SK-N-SH (cell line): ENCODE measurements at regions not wholly inside any gene's neighbourhood (a gene's known extent, or its start where the extent isn't known, plus 50 kb on each side); places are given as distances from the start of the nearest gene placed in this dataset.

Source experiments
- CTCF ChIA-PET: fragments of 300-600, 350-600 bp; formaldehyde crosslinking; extraction: SDS; loops from one replicate; lab custom pipeline; 2021; lab: Yijun Ruan, JAX
- POLR2A ChIA-PET: fragments of 350-600 bp; sonication (Branson Sonifier 250); formaldehyde crosslinking; extraction: SDS; loops from one replicate; lab custom pipeline; 2020; ENCODE audit warnings: antibody characterized with exemption, inconsistent platforms; lab: Yijun Ruan, JAX
- DNase-seq: peaks from one replicate; pipeline ENCODE4 v3.0.0; 2012
- H2AFZ ChIP-seq: fragments of 200-600 bp; sonication (generic); 2 replicates; pipeline ENCODE4 v1.8.1; 2016; ENCODE audit warnings: antibody characterized with exemption, mild to moderate bottlenecking, low read depth
- H3F3A ChIP-seq: fragments of 200-600 bp; sonication (generic); replicated peaks from 2 replicates; pipeline ENCODE3; 2016; ENCODE audit warnings: antibody characterized with exemption, mild to moderate bottlenecking; ENCODE audit not compliant: insufficient read depth
- H3K27ac ChIP-seq, 2 experiments: fragments of 200-500 bp in 1 of 2; fragments of 200-600 bp in 1 of 2; sonication (Bioruptor generic) in 1 of 2; sonication (generic), shearing (Covaris generic) in 1 of 2; 2 replicates each; pipeline versions ENCODE4 v1.5.1 to v1.6.1; 2014 to 2016; ENCODE audit warnings: low read depth in 2 of 2, inconsistent platforms in 1 of 2, low read length in 1 of 2, mild to moderate bottlenecking in 1 of 2, mixed read lengths in 1 of 2
- H3K27me3 ChIP-seq: fragments of 200-600 bp; sonication (generic), shearing (Covaris generic); 2 replicates; pipeline ENCODE4 v1.6.1; 2016; ENCODE audit warnings: mixed run types; ENCODE audit not compliant: insufficient read depth
- H3K36me3 ChIP-seq, 2 experiments: fragments of 200-500 bp in 1 of 2; fragments of 200-600 bp in 1 of 2; sonication (Bioruptor generic) in 1 of 2; sonication (generic) in 1 of 2; replicated peaks in 1 of 2; 2 replicates each; pipeline versions ENCODE3 to v1.5.1; 2014 to 2016; ENCODE audit warnings: low read length in 1 of 2, mild to moderate bottlenecking in 1 of 2; ENCODE audit not compliant: insufficient read depth in 2 of 2, control insufficient read depth in 1 of 2
- H3K4me1 ChIP-seq, 2 experiments: fragments of 200-500 bp in 1 of 2; fragments of 200-600 bp in 1 of 2; sonication (Bioruptor generic) in 1 of 2; sonication (generic), shearing (Covaris generic) in 1 of 2; 2 replicates each; pipeline versions ENCODE4 v1.5.1 to v1.6.1; 2014 to 2016; ENCODE audit warnings: low read depth in 1 of 2, low read length in 1 of 2, mixed run types in 1 of 2; ENCODE audit not compliant: insufficient read depth in 2 of 2, control insufficient read depth in 1 of 2
- H3K4me2 ChIP-seq: fragments of 200-600 bp; sonication (generic), shearing (Covaris generic); 2 replicates; pipeline ENCODE4 v1.6.1; 2017; ENCODE audit warnings: mixed run types
- H3K4me3 ChIP-seq, 2 experiments: fragments of 200-500 bp in 1 of 2; fragments of 200-600 bp in 1 of 2; sonication (Bioruptor generic) in 1 of 2; sonication (generic), shearing (Covaris generic) in 1 of 2; 2 replicates each; pipeline versions ENCODE4 v1.5.1 to v1.8.1; 2014 to 2016; ENCODE audit warnings: low read depth in 2 of 2, inconsistent platforms in 1 of 2, low read length in 1 of 2, mild to moderate bottlenecking in 1 of 2, mixed read lengths in 1 of 2, moderate library complexity in 1 of 2
- H3K79me2 ChIP-seq: fragments of 200-600 bp; sonication (generic); 2 replicates; pipeline ENCODE4 v1.8.1; 2017; ENCODE audit warnings: mild to moderate bottlenecking; ENCODE audit not compliant: insufficient read depth
- H3K9ac ChIP-seq: fragments of 200-600 bp; sonication (generic); 2 replicates; pipeline ENCODE4 v1.6.1; 2017; ENCODE audit warnings: mixed run types
- H3K9me2 ChIP-seq: fragments of 200-600 bp; sonication (generic); 2 replicates; pipeline ENCODE4 v1.6.1; 2017; ENCODE audit warnings: mixed run types
- H3K9me3 ChIP-seq: fragments of 200-600 bp; sonication (generic); 2 replicates; pipeline ENCODE4 v1.6.1; 2017; ENCODE audit warnings: mixed run types, mild to moderate bottlenecking, moderate library complexity
- H4K20me1 ChIP-seq: fragments of 200-600 bp; sonication (generic); 2 replicates; pipeline ENCODE4 v1.6.1; 2017; ENCODE audit warnings: mild to moderate bottlenecking, mixed run types; ENCODE audit not compliant: insufficient read depth
- CHD2 ChIP-seq: fragments of 150-350 bp; IDR thresholded peaks from 2 replicates; pipeline ENCODE4 v1.6.1; 2018; ENCODE audit warnings: low read length; ENCODE audit not compliant: partially characterized antibody
- EP300 ChIP-seq, 2 experiments: IDR thresholded peaks; 2 replicates each; pipeline versions ENCODE4 v1.4.0 to v1.6.1; 2012; ENCODE audit warnings: borderline replicate concordance in 1 of 2, low read depth in 1 of 2, low read length in 1 of 2
- EZH2phosphoT487 ChIP-seq: fragments of 200-600 bp; sonication (generic); IDR thresholded peaks from 2 replicates; pipeline ENCODE4 v1.6.1; 2017; ENCODE audit warnings: low read depth, mixed run types, mild to moderate bottlenecking, antibody characterized with exemption, moderate library complexity, borderline replicate concordance
- GATA2 ChIP-seq: sonication (generic); formaldehyde crosslinking; IDR thresholded peaks from 2 replicates; pipeline ENCODE4 v1.5.0; 2020; ENCODE audit warnings: mild to moderate bottlenecking, missing genetic modification reagents
- MEF2A ChIP-seq: IDR thresholded peaks from 2 replicates; pipeline ENCODE4 v1.4.0; 2012; ENCODE audit warnings: low read depth, borderline replicate concordance
- MXI1 ChIP-seq: IDR thresholded peaks from 2 replicates; pipeline ENCODE4 v1.6.1; 2012; ENCODE audit warnings: mild to moderate bottlenecking, low read depth, low read length, improper control_type of control experiment
- NRF1 ChIP-seq: IDR thresholded peaks from 2 replicates; pipeline ENCODE4 v1.6.1; 2012; ENCODE audit warnings: low read depth, mild to moderate bottlenecking, low read length
- RAD21 ChIP-seq: IDR thresholded peaks from 2 replicates; pipeline ENCODE4 v1.6.1; 2012; ENCODE audit warnings: mild to moderate bottlenecking, low read length
- RCOR1 ChIP-seq: fragments of 150-350 bp; IDR thresholded peaks from 2 replicates; pipeline ENCODE4 v1.6.1; 2017; ENCODE audit warnings: antibody characterized with exemption, low read length
- RXRA ChIP-seq: IDR thresholded peaks from 2 replicates; pipeline ENCODE4 v1.4.0; 2012; ENCODE audit warnings: low read depth, mild to moderate bottlenecking, borderline replicate concordance
- SIN3A ChIP-seq: IDR thresholded peaks from 2 replicates; pipeline ENCODE4 v1.6.1; 2012; ENCODE audit warnings: low read depth, mild to moderate bottlenecking, low read length, moderate library complexity, borderline replicate concordance
- SMC3 ChIP-seq: IDR thresholded peaks from 2 replicates; pipeline ENCODE4 v1.6.1; 2012; ENCODE audit warnings: low read depth, low read length, improper control_type of control experiment
- TEAD4 ChIP-seq: IDR thresholded peaks from 2 replicates; pipeline ENCODE4 v1.4.0; 2012; ENCODE audit warnings: mild to moderate bottlenecking, borderline replicate concordance; ENCODE audit not compliant: insufficient read depth
- USF2 ChIP-seq: fragments of 150-350 bp; IDR thresholded peaks from 2 replicates; pipeline ENCODE4 v1.6.1; 2017; ENCODE audit warnings: antibody characterized with exemption, low read length, low read depth, borderline replicate concordance
- ZBTB33 ChIP-seq: IDR thresholded peaks from 2 replicates; pipeline ENCODE4 v1.4.0; 2012; ENCODE audit warnings: low read depth, borderline replicate concordance
- WGBS: methylation state at CpG from one replicate; pipeline ENCODE4 v1.1.6; 2017; ENCODE audit warnings: low lambda C conversion rate; 5-methylcytosine and 5-hydroxymethylcytosine counted together
- TF ChIP-seq, protein P1 (sequence below): IDR thresholded peaks from 2 replicates; pipeline ENCODE4 v1.4.0; 2012; ENCODE audit warnings: low read depth, borderline replicate concordance
- TF ChIP-seq, protein P2 (sequence below): IDR thresholded peaks from 2 replicates; pipeline ENCODE4 v1.6.1; 2012; ENCODE audit warnings: mild to moderate bottlenecking, low read depth, low read length, moderate library complexity
- TF ChIP-seq, protein P3 (sequence below): fragments of 200-600 bp; sonication (generic); IDR thresholded peaks from 2 replicates; pipeline ENCODE4 v1.6.1; 2017; ENCODE audit warnings: antibody characterized with exemption, mild to moderate bottlenecking, moderate library complexity
- TF ChIP-seq, protein P4 (sequence below): IDR thresholded peaks from 2 replicates; pipeline ENCODE4; 2012
- TF ChIP-seq, protein P5 (sequence below): IDR thresholded peaks from 2 replicates; pipeline ENCODE4 v1.4.0; 2012; ENCODE audit warnings: low read depth

DNA sequence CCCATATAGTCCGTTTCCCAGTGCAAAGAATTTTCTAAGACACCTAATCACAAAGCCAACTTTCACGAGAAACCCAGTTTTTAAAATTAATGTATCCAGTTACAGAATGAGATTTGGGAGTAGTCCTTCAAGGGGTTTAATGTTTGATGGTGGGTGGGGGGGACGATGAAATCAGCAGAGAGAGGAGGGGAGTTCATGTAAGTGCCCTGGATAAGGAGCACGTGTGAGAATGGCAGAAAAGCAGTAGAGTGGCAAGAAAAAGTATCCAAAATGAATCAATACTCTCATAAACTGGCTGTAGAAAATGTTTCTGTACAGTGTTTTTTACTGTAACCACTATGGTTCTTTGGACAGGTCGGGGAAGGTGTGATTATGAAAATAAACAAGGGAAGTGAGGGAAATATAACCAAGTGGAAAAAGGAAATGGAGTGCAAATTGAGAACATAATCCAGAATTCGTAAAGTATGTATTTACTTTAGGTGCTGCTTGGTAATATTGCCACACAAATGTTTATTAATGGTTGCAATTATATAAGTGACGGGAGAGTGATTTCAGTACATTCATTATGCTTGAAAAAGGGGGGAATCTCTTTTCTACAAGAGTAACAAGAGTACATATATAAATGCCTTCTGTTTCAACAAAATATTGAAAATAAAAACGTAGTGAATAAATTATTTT, 118.7 kb upstream of the RRP15 start:
- Histone ChIP-seq H4K20me1 (no peaks in the 10 kb centered on the region), H3K9me3 (no peaks in the 10 kb centered on the region), H3K9me2 (no peaks in the 10 kb centered on the region), H3K9ac (no peak overlapping the region), H3K4me2 (no peak overlapping the region), H3F3A (no peaks in the 10 kb centered on the region), H2AFZ (no peak overlapping the region), H3K36me3 (no peaks in the 10 kb centered on the region), H3K27me3 (peaks cover 45% of the 10 kb centered on the region), H3K79me2 (no peaks in the 10 kb centered on the region), H3K4me3 (no peak overlapping the region), H3K27ac (no peak overlapping the region), H3K4me1 (peaks cover 0 to 9% of the 10 kb centered on the region in 2 experiments; a peak in 2 of 4 replicates)
- 64% methylated on average over 8 of the region's 8 CpGs for WGBS
- TF ChIP-seq SIN3A: no peak
- TF ChIP-seq RAD21: no peak
- TF ChIP-seq NRF1: no peak
- TF ChIP-seq MEF2A: no peak
- no peak for TF ChIP-seq MXI1
- TF ChIP-seq, protein P1, sequence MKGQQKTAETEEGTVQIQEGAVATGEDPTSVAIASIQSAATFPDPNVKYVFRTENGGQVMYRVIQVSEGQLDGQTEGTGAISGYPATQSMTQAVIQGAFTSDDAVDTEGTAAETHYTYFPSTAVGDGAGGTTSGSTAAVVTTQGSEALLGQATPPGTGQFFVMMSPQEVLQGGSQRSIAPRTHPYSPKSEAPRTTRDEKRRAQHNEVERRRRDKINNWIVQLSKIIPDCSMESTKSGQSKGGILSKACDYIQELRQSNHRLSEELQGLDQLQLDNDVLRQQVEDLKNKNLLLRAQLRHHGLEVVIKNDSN: no peak
- TF ChIP-seq, protein P2, sequence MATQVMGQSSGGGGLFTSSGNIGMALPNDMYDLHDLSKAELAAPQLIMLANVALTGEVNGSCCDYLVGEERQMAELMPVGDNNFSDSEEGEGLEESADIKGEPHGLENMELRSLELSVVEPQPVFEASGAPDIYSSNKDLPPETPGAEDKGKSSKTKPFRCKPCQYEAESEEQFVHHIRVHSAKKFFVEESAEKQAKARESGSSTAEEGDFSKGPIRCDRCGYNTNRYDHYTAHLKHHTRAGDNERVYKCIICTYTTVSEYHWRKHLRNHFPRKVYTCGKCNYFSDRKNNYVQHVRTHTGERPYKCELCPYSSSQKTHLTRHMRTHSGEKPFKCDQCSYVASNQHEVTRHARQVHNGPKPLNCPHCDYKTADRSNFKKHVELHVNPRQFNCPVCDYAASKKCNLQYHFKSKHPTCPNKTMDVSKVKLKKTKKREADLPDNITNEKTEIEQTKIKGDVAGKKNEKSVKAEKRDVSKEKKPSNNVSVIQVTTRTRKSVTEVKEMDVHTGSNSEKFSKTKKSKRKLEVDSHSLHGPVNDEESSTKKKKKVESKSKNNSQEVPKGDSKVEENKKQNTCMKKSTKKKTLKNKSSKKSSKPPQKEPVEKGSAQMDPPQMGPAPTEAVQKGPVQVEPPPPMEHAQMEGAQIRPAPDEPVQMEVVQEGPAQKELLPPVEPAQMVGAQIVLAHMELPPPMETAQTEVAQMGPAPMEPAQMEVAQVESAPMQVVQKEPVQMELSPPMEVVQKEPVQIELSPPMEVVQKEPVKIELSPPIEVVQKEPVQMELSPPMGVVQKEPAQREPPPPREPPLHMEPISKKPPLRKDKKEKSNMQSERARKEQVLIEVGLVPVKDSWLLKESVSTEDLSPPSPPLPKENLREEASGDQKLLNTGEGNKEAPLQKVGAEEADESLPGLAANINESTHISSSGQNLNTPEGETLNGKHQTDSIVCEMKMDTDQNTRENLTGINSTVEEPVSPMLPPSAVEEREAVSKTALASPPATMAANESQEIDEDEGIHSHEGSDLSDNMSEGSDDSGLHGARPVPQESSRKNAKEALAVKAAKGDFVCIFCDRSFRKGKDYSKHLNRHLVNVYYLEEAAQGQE: no peak
- TF ChIP-seq ZBTB33: no peak
- no peak for TF ChIP-seq GATA2
- TF ChIP-seq, protein P3, sequence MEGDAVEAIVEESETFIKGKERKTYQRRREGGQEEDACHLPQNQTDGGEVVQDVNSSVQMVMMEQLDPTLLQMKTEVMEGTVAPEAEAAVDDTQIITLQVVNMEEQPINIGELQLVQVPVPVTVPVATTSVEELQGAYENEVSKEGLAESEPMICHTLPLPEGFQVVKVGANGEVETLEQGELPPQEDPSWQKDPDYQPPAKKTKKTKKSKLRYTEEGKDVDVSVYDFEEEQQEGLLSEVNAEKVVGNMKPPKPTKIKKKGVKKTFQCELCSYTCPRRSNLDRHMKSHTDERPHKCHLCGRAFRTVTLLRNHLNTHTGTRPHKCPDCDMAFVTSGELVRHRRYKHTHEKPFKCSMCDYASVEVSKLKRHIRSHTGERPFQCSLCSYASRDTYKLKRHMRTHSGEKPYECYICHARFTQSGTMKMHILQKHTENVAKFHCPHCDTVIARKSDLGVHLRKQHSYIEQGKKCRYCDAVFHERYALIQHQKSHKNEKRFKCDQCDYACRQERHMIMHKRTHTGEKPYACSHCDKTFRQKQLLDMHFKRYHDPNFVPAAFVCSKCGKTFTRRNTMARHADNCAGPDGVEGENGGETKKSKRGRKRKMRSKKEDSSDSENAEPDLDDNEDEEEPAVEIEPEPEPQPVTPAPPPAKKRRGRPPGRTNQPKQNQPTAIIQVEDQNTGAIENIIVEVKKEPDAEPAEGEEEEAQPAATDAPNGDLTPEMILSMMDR: no peak
- TF ChIP-seq USF2: no peak
- TF ChIP-seq RCOR1: no peak
- TF ChIP-seq TEAD4: no peak
- no peak for TF ChIP-seq EP300 (IDR thresholded peaks at IDR 0.05; ENCODE audit: borderline replicate concordance in 1 of 2, low read depth in 1 of 2, low read length in 1 of 2)
- TF ChIP-seq SMC3: no peak
- TF ChIP-seq, protein P4, sequence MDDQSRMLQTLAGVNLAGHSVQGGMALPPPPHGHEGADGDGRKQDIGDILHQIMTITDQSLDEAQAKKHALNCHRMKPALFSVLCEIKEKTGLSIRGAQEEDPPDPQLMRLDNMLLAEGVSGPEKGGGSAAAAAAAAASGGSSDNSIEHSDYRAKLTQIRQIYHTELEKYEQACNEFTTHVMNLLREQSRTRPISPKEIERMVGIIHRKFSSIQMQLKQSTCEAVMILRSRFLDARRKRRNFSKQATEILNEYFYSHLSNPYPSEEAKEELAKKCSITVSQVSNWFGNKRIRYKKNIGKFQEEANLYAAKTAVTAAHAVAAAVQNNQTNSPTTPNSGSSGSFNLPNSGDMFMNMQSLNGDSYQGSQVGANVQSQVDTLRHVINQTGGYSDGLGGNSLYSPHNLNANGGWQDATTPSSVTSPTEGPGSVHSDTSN: no peak
- no peak for TF ChIP-seq RXRA
- TF ChIP-seq, protein P5, sequence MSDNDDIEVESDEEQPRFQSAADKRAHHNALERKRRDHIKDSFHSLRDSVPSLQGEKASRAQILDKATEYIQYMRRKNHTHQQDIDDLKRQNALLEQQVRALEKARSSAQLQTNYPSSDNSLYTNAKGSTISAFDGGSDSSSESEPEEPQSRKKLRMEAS: no peak
- TF ChIP-seq EZH2phosphoT487: no peak
- no peak for TF ChIP-seq CHD2
- ChIA-PET CTCF (interaction anchor here (1.0 kb wide), 1 partner anchor 758 kb away, joined by 3 read pairs; no protein-coding TSS in a partner anchor), POLR2A (no interaction called here)
- DNase-seq: no peak
